NCI-H187 treated with DMSO at 0.1 percent for 48 hours (cell line): ENCODE measurements at regions not wholly inside any gene's neighbourhood (a gene's known extent, or its start where the extent isn't known, plus 50 kb on each side); places are given as distances from the start of the nearest gene placed in this dataset.
A peak's percentile ranks its signal among the peaks of the same experiment; 100 is the strongest.

Source experiments
- DNase-seq: peaks from one replicate; lab custom pipeline; 2025; lab: John Stamatoyannopoulos, UW

DNA sequence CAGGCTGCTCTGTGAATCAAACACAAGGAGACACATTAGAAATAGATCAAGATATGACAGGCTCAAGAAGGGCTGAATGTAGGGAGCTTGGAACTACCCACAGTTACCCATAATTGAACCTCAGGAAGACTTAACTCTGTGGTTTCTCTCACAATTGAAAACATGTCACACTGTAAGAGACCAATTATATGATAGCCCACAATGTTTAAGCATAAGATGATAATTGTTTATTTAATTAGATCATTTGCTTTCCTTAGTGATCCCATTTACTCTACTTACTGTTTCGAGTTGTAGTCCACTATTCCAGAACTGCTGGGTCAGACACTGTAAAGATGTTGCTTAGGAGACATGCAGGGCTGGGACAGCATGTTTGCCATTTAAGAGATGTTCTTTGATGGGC is 201.3 kb upstream of the RARB start:
- DNase-seq: no peak

DNA sequence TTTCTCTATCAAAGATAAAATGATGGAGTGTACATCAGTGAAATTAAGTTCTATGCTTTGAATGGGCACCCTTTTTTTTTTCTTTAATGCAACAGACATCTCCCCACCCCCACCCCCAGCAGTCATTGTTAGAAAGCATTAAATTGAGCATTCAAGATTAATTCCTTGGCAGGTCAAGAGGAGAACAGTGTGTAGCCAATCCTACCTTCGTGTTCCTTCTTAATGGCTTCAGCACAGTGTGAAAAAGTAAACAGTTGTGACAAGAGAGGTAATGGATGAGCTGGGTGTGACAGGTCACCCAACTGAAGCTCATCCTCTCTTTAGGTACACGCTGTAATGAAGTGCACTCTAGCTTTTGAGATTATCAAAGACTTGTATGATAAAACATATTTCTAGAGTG is 198.5 kb upstream of the RARB start:
- peak; percentile 78 for DNase-seq

GRCh38 chr3:25235031-25235430 is 193.0 kb upstream of the RARB start:
- DNase-seq: no peak

- no peak for DNase-seq
These were observed 192.6 kb upstream of the RARB start for GRCh38 chr3:25235466-25235865.

- DNase-seq: no peak
These were observed 190.5 kb upstream of the RARB start for GRCh38 chr3:25237602-25238001.

DNA sequence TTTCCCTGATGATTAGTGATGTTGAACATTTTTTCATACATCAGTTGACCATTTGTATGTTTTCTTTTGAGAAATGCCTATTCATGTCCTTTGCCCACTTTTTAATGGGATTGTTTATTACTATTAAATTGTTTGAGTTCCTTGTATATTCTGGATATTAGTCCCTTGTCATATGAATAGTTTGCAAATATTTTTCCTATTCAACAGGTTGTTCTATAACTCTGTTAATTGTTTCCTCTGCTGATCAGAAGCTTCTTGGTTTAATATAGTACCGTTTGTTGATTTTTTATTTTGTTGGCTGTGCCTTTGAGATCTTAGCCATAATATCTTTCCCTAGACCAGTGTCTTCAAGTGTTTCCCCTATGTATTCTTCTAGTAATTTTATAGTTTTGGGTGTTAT is 189.0 kb upstream of the RARB start:
- no peak for DNase-seq

DNA sequence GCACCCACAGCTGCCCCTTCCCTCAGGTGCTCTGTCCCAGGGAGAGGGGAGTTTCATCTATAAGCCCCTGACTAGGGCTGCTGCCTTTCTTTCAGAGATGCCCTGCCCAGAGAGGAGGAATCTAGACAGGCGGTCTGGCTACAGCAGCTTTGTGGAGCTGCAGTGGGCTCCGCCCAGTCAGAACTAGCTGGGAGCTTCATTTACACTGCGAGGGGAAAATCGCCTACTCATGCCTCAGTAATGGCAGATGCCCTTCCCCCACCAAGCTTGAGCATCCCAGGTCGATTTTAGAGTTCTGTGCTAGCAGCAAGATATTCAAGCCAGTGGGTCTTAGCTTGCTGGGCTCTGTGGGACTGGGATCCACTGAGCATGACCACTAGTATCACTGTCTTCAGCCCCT is 181.2 kb upstream of the RARB start:
- DNase-seq: no peak

DNA sequence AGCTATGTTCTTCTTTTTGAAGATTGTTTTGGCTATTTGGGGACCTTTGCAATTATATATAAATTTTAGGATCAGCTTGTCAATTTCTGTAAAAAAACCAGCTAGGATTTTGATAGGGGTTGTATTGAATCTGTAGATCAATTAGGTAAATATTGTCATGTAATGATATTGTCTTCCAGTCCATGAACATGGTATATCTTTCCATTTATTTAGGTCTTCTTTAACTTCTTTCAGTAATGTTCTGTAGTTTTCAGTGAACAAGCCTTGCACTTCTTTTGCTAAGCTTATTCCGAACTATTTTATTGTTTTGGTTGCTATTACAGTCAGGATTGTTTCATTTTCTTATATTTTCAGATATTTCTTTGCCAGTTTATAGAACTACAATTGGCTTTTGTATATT is 175.8 kb upstream of the RARB start:
- no peak for DNase-seq

DNA sequence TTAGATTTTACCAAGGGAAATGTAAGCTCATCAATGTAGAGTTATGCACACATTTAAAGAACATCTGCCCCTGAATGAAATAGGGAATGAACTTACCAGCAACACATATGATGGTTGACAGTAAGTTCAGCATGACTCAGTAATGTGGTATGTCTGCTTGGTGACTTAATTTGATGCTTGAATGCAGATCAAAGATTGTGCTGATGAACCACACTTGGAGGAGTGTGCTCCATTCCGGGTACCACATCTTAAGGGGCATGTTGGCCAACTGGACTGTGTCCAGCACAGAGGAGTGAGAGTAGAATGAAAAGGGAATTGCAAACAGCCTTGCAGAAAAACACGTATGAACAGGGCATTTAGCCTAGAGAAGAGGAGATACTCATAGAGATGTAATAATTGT is 171.0 kb upstream of the RARB start:
- DNase-seq: no peak

- no peak for DNase-seq
These were observed 168.2 kb upstream of the RARB start for GRCh38 chr3:25259871-25260270.

- no peak for DNase-seq
These were observed 165.7 kb upstream of the RARB start for GRCh38 chr3:25262322-25262721.

- no peak for DNase-seq
These were observed 162.8 kb upstream of the RARB start for GRCh38 chr3:25265284-25265683.

- no peak for DNase-seq
These were observed 161.4 kb upstream of the RARB start for GRCh38 chr3:25266677-25267076.

GRCh38 chr3:25272090-25272489 is 156.0 kb upstream of the RARB start:
- DNase-seq: no peak

DNA sequence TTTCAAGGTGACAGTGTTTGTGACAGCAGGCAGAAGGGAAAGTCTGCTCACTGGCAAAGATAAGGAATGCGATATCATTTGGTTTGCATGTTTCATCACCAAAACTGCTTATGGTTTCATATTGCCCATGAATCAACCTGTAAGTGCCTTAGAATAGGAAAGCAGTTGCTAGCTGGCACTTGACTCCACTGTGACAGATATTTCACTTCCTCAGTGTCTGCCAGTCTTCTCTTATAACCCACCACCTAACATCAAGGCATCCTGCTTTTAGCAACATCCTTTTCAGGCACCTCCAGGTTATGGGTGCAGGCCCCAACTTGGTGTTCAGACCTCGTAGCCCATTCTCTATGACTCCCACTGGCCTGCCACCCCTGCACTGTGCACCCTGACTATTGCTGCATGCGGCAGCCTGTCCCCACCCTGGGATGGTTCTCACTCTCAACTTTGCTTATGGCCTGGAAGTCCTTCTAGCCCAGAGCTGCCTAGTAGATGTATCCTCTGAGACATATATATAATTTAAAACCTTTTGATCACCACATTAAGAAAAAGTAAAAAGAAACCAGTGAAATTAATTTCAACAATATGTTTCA is 154.4 kb upstream of the RARB start:
- DNase-seq: no peak

DNA sequence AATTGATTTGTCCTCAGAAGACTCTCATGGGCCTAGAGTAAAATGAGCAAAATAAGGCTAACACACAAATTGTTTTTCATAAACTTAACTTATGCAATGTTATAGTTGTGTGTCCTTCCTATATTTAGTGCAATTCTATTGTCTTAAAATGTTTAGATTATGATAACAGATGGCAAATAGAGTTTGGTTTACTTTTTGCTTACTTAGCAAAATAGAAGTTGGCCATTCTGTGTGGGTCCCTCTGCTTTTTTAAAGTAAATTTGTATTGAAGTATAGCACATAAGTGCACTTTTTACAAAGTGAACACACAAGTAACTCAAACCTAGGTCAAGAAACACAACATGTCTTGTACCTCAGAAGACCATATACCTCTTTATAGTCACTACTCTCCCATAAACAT is 150.6 kb upstream of the RARB start:
- no peak for DNase-seq

GRCh38 chr3:25281041-25281731 is 146.9 kb upstream of the RARB start:
- no peak for DNase-seq

DNA sequence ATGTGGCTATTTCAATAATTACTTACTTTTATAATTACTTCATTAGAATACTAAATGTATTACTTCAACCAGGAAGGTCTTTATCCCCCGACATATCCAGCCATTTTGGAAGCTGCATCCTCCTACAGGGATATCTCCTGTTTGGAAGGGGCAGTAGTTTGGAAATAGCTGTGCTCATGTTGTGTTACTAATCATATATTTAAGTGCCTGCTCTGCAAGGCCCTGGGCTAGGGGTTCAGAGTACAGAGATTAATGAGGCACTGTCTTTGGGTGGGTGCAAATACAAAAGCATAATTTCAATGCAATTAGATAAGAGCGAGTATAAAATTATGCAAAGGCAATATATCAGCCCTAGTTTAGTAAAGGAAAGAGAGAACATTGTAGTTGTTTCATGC is 146.3 kb upstream of the RARB start:
- no peak for DNase-seq

GRCh38 chr3:25283613-25284012 is 144.4 kb upstream of the RARB start:
- DNase-seq: no peak

- no peak for DNase-seq
These were observed 143.8 kb upstream of the RARB start for GRCh38 chr3:25284249-25284648.

DNA sequence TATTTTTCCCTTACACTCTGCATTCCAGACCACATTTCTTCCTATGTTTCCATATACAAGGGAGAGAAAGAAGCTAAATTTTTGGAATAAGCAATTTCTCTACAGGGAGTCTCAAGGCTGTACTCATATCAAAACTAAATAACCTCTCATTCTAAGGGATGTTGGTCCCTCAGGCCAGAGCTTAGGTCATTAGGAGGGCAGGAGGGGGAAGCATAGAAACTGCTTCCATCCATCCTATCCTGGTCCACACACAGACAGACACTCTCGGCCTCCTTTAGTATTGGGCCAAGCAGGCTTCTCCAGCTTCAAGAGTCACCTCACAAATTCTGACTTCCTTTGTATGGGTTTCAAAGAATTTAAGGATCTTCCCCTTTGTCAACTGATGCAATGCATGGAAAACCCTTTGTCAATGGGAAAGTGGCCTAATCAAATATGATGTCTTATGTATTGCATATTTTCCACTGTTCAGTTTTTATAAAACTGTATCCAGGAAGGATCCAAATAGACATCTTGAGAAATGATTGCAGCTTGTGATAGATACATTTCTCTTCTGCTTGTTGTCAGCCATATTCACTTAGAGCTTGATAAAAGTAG is 140.7 kb upstream of the RARB start:
- DNase-seq: no peak

DNA sequence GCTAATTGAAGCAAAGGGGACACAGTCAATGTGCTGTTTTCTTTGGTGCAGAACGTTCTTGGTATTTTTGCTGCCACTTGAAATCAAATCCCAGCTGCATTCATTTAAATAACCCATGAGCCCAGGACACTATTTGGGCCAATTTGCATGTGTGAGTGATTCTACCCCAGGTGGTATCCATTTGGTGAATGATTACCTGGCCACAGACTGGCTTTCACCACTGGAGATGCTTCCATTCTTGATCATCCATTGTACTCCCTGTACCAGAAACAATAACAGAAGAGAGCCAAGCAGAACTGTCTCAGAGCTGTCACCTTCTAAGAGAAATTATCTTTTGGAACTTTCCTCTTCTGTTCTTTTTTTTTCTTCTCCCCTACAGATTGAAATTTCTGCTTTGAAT is 139.7 kb upstream of the RARB start:
- peak; percentile 63 for DNase-seq

DNA sequence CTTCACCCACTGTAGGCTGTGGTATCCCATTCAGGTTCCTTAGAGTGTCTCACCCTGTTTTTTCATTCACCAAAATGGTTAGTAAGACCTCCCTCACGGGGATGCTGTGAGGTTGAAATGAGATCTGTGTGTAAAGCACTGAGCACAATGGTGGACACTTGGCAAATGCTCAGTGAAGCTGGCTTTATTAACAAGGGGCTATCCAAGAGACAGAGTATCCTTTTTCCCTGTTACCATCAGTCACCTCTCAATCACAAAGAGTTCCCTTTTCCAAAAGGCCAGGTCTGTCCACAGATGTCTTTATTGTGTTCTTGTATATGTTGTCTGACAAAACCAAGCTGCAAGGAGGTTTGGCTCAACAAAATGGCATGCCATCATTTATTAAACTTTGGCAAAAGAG is 138.9 kb upstream of the RARB start:
- DNase-seq: no peak

DNA sequence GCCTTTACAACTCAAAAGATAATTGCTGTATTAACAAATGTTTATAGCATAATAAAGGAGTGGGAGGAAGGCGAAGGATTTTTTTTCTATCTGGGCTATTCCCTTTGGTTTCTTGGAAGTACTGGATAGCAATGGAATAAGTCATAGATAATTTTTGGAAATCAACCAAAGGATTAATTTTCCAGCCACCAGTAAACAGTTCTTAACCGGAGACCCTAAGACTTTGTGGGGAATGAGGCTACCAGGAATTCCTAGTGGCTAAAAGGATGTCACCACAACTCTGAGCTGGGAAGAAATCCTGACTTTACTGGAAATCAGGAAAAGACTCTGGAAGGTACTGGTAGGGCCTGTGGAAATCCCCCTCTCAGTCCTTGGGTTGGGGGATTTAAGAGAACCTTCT is 138.4 kb upstream of the RARB start:
- no peak for DNase-seq
